ENCODE measurements at regions not wholly inside any gene's neighbourhood (a gene's known extent, or its start where the extent isn't known, plus 50 kb on each side); places are given as distances from the start of the nearest gene placed in this dataset.
"Not testable (repeated sequence)": the region's sequence is repeated elsewhere in the genome, so short reads cannot be mapped to it uniquely, and the experiment has no call there.

GRCh38 chr14:86088156-86088555 is 558.2 kb downstream of the FLRT2 start:
- CTCF ChIA-PET, result no interaction called here
- POLR2A ChIA-PET, result no interaction called here

- CTCF ChIA-PET, result interaction anchor here (0.5 kb wide), 1 partner anchor 365 kb away, joined by 3 read pairs; no protein-coding TSS in a partner anchor
- POLR2A ChIA-PET, result no interaction called here
Measured at GRCh38 chr14:86087377-86087776, 557.4 kb downstream of the FLRT2 start.

- ChIA-PET CTCF (no interaction called here), POLR2A (no interaction called here)
Measured at GRCh38 chr14:86086962-86087361, 557.0 kb downstream of the FLRT2 start.

DNA sequence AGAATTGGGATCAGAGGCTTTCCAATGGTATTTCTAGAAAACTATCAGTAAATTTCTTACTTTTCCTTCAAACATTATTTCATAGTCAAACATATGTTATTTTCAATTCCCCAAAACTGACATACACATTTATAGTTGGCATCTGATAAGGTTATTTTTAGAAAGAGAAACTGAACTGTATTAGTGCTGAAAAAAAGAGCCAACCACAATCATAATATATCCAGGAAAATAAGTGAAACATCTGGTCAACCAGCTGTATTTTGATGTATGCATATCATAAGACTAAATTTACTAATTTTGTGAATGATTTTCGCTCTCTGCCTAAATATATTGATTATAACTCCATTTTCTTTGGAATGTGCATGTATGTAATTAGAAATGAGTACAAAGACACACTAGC is 554.2 kb downstream of the FLRT2 start:
- CTCF ChIA-PET, result no interaction called here
- POLR2A ChIA-PET, result no interaction called here

GRCh38 chr14:86083616-86084015 is 553.7 kb downstream of the FLRT2 start:
- POLR2A ChIA-PET, result no interaction called here

DNA sequence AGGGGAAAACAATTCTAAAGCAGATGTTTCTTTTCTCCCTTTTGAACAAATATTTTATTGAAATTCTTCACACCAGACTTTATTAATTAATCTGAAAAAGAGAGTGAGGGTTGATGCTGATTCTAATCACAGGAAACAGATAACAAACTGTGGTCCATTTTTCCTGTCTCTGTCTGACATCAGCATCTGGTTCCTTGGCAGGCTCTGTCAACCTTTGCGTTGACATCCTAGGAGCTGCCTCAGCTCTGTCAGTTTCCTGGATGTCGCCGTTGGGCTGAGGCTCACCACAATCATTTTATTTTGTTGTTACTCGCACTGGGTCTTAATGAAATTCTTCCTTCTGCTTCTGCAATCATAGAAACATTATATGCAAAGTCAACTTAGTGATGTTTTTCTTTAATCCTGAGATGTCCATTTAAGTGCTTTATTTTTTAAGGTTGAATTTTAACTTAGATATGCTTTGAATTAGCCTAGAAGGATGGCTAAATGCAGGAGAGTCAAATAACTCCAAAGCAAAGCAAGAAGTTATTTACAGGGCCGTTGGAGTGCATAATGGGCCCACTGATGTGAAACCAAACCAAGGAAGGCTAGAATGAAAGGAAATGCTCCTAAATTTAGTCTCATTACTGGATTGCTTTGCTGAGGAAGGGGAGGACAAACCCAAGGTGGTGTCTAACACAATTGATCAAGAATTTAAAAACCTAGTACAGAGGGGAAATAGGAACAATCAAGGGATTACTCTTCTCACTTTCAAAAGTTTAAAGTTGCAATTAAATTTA is 542.4 kb downstream of the FLRT2 start:
- CTCF ChIA-PET, result no interaction called here
- POLR2A ChIA-PET, result no interaction called here

More at GRCh38 chr14:86083616-86084015, 553.7 kb downstream of the FLRT2 start:
- CTCF ChIA-PET, result no interaction called here

GRCh38 chr14:86066651-86067050 is 536.7 kb downstream of the FLRT2 start:
- ChIA-PET CTCF (no interaction called here), POLR2A (no interaction called here)

DNA sequence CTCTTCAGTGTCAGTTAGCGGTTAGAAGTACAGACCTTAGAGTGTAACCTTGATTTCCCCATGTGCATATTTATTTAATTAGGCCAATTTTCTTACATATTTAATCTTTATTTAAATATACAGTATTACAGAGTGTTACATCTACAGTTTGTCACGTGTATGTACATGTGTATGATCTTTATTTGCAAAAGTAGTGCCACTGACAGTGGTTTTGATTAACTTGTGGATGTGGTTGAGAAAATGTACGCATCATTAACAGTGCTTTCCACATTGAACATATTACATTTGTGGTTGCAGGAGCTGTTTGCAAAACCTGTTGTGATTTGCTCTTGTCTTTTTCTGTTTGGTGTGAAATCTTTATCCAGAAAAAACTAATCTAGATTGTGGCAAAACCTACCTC is 535.5 kb downstream of the FLRT2 start:
- POLR2A ChIA-PET, result no interaction called here
- CTCF ChIA-PET, result no interaction called here

- POLR2A ChIA-PET, CTCF ChIA-PET: not testable (repeated sequence)
Measured at GRCh38 chr14:86064595-86064994, 534.7 kb downstream of the FLRT2 start.

- CTCF ChIA-PET, result no interaction called here
- POLR2A ChIA-PET, result no interaction called here
Measured at GRCh38 chr14:86057018-86057667, 527.2 kb downstream of the FLRT2 start.

DNA sequence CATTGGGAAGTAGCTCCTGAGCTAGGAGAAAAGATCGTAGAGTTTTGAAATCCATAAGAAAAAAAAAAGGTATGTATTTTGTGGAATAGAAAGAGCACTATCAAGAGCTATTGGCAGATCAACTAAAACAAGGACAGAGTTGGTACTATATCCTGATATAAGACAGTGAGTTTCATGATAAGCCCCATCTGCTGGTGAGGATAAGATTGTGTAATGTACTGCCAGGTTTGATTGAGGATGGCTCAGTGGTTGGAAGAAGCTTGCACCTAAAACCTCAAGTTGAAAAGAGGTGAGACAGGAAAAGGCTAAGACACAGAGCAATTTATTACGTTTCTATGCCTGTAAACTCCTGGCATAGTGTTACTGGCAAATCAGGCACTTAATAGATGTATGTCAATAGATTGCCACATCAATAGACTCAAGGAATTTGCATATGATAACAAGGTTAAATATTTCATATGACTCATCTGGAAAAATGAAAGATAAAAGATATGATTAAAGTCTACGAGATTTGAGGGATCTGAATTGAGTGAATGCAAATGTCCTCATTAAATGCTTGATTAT is 525.6 kb downstream of the FLRT2 start:
- CTCF ChIA-PET, result no interaction called here
- POLR2A ChIA-PET, result no interaction called here

DNA sequence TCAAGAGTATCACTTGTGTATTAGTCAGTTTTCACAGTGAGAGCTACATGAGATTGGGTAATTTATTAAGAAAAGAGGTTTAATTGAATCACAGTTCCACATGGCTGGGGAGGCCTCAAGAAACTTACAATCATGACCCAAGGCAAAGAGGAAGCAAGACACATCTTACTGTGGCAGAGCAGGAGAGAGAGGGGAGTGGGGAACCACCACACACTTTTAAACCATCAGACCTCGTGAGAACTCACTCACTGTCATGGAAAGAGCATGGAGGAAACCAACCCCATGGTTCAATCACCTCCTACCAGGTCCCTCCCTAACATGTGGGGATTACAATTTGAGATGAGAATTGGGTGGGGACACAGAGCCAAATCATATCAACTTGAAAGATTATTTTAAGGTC is 522.9 kb downstream of the FLRT2 start:
- POLR2A ChIA-PET, result no interaction called here
- CTCF ChIA-PET, result no interaction called here

GRCh38 chr14:86050757-86051156 is 520.8 kb downstream of the FLRT2 start:
- POLR2A ChIA-PET, result no interaction called here
- CTCF ChIA-PET, result no interaction called here

GRCh38 chr14:86050072-86050683 is 520.2 kb downstream of the FLRT2 start:
- POLR2A ChIA-PET, result no interaction called here
- CTCF ChIA-PET, result no interaction called here

DNA sequence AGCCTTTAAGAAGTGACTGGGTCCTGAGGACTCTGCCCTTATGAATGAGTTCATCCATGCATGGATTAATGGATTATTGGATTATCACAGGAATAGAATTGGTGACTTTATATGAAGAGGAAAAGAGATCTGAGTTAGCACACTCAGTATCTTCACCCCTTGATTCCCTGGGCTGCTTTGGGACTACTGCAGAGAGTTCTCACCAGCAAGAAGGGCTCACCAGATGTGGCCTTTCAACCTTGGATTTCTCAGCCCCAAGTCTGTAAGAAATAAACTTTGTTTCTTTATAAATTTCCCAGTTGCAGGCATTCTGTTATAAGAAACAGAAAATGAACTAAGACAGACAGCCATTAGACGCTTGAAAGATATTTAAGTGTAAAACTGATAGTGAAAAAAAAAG is 509.2 kb downstream of the FLRT2 start:
- POLR2A ChIA-PET, result no interaction called here
- CTCF ChIA-PET, result no interaction called here

- CTCF ChIA-PET, result no interaction called here
- POLR2A ChIA-PET, result no interaction called here
Measured at GRCh38 chr14:86038387-86039042, 508.6 kb downstream of the FLRT2 start.

GRCh38 chr14:86035882-86036281 is 505.9 kb downstream of the FLRT2 start:
- ChIA-PET CTCF (no interaction called here), POLR2A (no interaction called here)

- ChIA-PET CTCF (no interaction called here), POLR2A (no interaction called here)
Measured at GRCh38 chr14:86027990-86028389, 498.0 kb downstream of the FLRT2 start.

GRCh38 chr14:86027144-86027543 is 497.2 kb downstream of the FLRT2 start:
- POLR2A ChIA-PET, result no interaction called here
- CTCF ChIA-PET, result no interaction called here

DNA sequence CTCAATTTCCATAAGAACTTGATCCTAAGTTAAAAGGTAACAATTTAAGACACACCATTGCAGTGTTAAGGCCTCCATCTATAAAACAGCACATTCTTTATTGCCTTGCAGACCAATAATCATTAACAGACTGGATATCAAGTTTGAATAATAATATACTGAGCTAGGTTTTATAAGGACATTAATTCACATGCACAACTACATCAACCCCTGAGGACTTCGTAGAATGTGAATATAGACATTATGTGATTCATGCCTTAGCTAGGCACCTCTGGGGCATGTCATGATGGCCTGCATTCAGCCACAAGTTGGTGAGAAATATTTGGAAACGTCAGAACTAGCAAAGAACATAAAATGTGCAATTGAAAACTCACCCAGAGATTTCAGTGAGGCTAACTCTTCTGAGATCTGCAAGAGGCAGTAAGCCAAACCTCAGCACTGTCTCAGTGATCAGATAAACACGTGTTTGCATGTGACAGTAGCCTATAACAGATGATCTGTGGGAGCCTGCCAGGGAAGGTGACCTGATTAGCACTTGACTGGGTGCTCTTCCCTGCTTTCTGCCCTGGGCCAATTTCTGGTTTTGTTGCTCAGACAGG is 492.2 kb downstream of the FLRT2 start:
- POLR2A ChIA-PET, result no interaction called here
- CTCF ChIA-PET, result no interaction called here
